ENCODE measurements at regions not wholly inside any gene's neighbourhood (a gene's known extent, or its start where the extent isn't known, plus 50 kb on each side); places are given as distances from the start of the nearest gene placed in this dataset.
"Not testable (repeated sequence)": the region's sequence is repeated elsewhere in the genome, so short reads cannot be mapped to it uniquely, and the experiment has no call there.

DNA sequence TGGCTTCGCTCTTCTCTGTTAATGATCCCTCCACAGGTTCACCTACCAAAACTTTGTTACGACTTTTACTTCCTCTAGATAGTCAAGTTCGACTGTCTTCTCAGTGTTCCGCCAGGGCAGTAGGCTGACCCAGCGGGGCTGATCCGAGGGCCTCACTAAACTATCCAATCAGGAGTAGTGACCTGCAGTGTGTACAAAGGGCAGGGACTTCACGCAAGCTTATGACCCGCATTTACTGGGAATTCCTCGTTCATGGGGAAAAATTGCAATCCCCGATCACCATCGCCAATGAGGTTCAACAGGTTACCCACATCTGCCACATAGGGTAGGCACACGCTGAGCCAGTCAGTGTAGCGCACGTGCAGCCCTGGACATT, 771.4 kb upstream of the DEFB115 start:
- Histone ChIP-seq H4K20me1 (ENCODE audit: insufficient read depth, low read length) (no peaks in the 10 kb centered on the region), H3K36me3 (ENCODE audit: insufficient read depth, low read length) (no peaks in the 10 kb centered on the region), H3K27me3 (ENCODE audit: insufficient read depth, low read length, poor library complexity) (no peaks in the 10 kb centered on the region), H3K4me3 (ENCODE audit: low read depth in 1 of 2, low read length in 2 of 2) (no peak overlapping the region), H3K27ac (ENCODE audit: low read length) (no peak overlapping the region), H2AFZ (ENCODE audit: low read depth, low read length) (no peak overlapping the region), H3K79me2 (ENCODE audit: insufficient read depth, low read length) (no peaks in the 10 kb centered on the region), H3K4me2 (ENCODE audit: insufficient read depth, low read length) (no peak overlapping the region), H3K4me1 (ENCODE audit: insufficient read depth, low read length) (no peaks in the 10 kb centered on the region), H3K9me3 (ENCODE audit: insufficient read depth, low read length, severe bottlenecking) (peaks cover 42% of the 10 kb centered on the region), H3K9ac (ENCODE audit: low read depth, low read length) (no peak overlapping the region)
- ATAC-seq (ENCODE audit: insufficient read depth, low read depth) (no peak), DNase-seq (no peak)
- TF ChIP-seq, protein P1, sequence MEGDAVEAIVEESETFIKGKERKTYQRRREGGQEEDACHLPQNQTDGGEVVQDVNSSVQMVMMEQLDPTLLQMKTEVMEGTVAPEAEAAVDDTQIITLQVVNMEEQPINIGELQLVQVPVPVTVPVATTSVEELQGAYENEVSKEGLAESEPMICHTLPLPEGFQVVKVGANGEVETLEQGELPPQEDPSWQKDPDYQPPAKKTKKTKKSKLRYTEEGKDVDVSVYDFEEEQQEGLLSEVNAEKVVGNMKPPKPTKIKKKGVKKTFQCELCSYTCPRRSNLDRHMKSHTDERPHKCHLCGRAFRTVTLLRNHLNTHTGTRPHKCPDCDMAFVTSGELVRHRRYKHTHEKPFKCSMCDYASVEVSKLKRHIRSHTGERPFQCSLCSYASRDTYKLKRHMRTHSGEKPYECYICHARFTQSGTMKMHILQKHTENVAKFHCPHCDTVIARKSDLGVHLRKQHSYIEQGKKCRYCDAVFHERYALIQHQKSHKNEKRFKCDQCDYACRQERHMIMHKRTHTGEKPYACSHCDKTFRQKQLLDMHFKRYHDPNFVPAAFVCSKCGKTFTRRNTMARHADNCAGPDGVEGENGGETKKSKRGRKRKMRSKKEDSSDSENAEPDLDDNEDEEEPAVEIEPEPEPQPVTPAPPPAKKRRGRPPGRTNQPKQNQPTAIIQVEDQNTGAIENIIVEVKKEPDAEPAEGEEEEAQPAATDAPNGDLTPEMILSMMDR (IDR thresholded peaks at IDR 0.05; ENCODE audit: borderline replicate concordance, extremely low read depth, low read length, poor library complexity, severe bottlenecking), result no peak
- no peak for TF ChIP-seq EZH2 (IDR thresholded peaks at IDR 0.05; ENCODE audit: borderline replicate concordance, low read depth, low read length, severe bottlenecking)

DNA sequence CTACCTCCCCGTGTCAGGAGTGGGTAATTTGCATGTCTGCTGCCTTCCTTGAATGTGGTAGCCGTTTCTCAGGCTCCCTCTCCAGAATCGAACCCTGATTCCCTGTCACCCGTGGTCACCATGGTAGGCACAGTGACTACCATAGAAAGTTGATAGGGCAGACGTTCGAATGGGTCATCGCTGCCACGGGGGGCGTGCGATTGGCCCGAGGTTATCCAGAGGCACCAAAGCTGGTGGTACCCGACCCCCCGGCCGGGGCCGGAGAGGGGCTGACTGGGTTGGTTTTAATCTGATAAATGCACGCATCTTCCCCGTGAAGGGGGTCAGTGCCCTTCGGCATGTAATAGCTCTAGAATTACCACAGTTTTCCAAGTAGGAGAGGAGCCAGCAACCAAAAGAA, 770.0 kb upstream of the DEFB115 start:
- not testable (repeated sequence) for H3K79me2 ChIP-seq (ENCODE audit: insufficient read depth, low read length); H3K9ac ChIP-seq (ENCODE audit: low read depth, low read length); ATAC-seq (ENCODE audit: insufficient read depth, low read depth); H3K27ac ChIP-seq (ENCODE audit: low read length); H3K4me3 ChIP-seq (ENCODE audit: low read depth in 1 of 2, low read length in 2 of 2); H3K4me1 ChIP-seq (ENCODE audit: insufficient read depth, low read length); H3K36me3 ChIP-seq (ENCODE audit: insufficient read depth, low read length); H3K4me2 ChIP-seq (ENCODE audit: insufficient read depth, low read length); DNase-seq; H3K27me3 ChIP-seq (ENCODE audit: insufficient read depth, low read length, poor library complexity); H2AFZ ChIP-seq (ENCODE audit: low read depth, low read length); H4K20me1 ChIP-seq (ENCODE audit: insufficient read depth, low read length)
- peaks cover 42% of the 10 kb centered on the region for H3K9me3 ChIP-seq (ENCODE audit: insufficient read depth, low read length, severe bottlenecking)

DNA sequence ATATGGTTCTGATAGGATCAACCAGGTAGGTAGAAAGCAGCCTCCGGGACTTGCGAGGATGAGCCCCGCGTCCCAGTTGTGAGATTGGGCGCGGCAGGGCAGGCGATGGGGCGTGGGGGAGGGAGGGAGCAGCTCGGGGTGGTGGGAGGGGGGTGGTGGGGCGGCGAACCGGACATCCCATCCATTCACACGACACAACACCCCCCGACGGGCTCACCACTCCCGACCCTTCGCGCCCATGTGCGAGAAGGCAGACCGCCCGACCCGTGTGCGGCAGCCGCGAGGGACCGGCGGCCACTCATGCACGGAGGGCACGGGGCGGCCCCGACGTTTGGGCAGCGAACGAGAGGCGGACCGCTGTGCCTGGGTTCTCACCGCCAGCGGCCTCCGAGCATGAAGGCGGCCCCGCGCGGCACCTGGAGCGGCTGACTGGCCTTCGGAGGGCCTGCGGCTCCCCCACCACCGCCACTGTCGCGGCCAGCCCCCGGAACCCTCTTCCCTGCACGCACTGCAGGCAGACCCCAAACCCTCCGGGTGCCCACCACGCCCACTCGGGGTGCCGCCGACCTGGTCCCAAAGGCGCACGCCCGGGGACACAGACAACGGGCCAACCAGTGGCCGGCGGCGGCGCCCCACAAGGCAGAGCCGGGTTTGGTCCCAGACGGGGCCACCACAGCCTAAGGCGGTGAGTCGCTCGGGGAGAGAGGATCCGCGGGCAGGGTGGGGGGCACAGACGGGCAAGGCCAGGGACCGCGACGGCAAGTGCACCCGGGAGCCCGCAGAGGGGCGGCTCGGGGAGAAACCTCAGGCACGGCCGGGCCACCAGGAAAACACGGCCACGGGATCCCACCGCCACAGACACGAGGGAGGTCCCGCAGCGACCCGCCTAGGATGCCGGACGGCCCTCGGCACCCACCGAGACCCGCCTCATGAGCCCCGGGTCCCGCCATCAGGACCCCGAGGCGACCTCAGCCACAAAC, 769.2 kb upstream of the DEFB115 start:
- Histone ChIP-seq H3K4me1 (ENCODE audit: insufficient read depth, low read length) (no peaks in the 10 kb centered on the region), H3K36me3 (ENCODE audit: insufficient read depth, low read length) (no peaks in the 10 kb centered on the region), H3K4me2 (ENCODE audit: insufficient read depth, low read length) (no peak overlapping the region), H3K4me3 (ENCODE audit: low read depth in 1 of 2, low read length in 2 of 2) (no peak overlapping the region), H3K9me3 (ENCODE audit: insufficient read depth, low read length, severe bottlenecking) (peaks cover 42% of the 10 kb centered on the region), H3K79me2 (ENCODE audit: insufficient read depth, low read length) (no peaks in the 10 kb centered on the region), H3K27ac (ENCODE audit: low read length) (no peak overlapping the region), H2AFZ (ENCODE audit: low read depth, low read length) (no peak overlapping the region), H4K20me1 (ENCODE audit: insufficient read depth, low read length) (no peaks in the 10 kb centered on the region), H3K9ac (ENCODE audit: low read depth, low read length) (no peak overlapping the region), H3K27me3 (ENCODE audit: insufficient read depth, low read length, poor library complexity) (no peaks in the 10 kb centered on the region)
- ATAC-seq (ENCODE audit: insufficient read depth, low read depth), result no peak
- TF ChIP-seq, protein P1 (IDR thresholded peaks at IDR 0.05; ENCODE audit: borderline replicate concordance, extremely low read depth, low read length, poor library complexity, severe bottlenecking), result no peak
- no peak for TF ChIP-seq EZH2 (IDR thresholded peaks at IDR 0.05; ENCODE audit: borderline replicate concordance, low read depth, low read length, severe bottlenecking)
- no peak for DNase-seq

DNA sequence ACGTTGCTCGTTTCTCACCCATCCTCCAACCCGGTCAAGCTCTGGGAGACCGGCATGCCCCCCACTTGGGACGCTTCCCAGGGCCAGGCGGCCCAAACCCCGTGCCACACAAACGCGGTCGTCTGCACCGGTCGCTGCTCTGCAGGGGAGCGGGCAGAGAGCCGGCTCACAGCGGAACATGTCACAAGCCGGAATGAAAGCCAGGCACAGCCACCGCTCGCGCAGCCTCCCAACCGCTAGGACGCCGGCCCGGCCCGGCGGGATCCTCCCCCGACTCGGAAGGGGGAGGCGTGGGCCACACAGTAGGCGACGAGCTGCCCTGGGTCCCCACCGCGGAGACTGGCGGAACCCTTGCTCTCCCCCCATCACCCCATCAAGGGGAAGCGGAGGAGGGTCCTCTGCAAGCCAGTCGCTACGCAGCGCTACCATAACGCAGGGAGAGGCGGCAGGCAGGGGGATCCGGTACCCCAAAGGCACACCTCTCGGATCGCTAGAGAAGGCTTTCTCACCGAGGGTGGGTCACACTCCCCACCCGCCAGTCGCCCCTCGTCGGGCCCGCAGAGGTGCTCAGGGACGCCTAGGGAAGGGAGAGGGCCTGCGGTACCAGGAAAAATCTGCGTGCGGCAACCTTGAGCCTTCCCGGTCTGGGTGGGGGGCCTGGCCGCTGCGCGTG, 768.4 kb upstream of the DEFB115 start:
- no peaks in the 10 kb centered on the region for H3K79me2 ChIP-seq (ENCODE audit: insufficient read depth, low read length)
- H3K9me3 ChIP-seq (ENCODE audit: insufficient read depth, low read length, severe bottlenecking), result peaks cover 42% of the 10 kb centered on the region
- no peak for TF ChIP-seq EZH2 (IDR thresholded peaks at IDR 0.05; ENCODE audit: borderline replicate concordance, low read depth, low read length, severe bottlenecking)
- TF ChIP-seq, protein P1 (IDR thresholded peaks at IDR 0.05; ENCODE audit: borderline replicate concordance, extremely low read depth, low read length, poor library complexity, severe bottlenecking), result no peak
- no peak overlapping the region for H3K4me3 ChIP-seq (ENCODE audit: low read depth in 1 of 2, low read length in 2 of 2)
- H3K36me3 ChIP-seq (ENCODE audit: insufficient read depth, low read length), result no peaks in the 10 kb centered on the region
- no peak overlapping the region for H3K27ac ChIP-seq (ENCODE audit: low read length)
- ATAC-seq (ENCODE audit: insufficient read depth, low read depth) (no peak), DNase-seq (no peak)
- H3K4me1 ChIP-seq (ENCODE audit: insufficient read depth, low read length), result no peaks in the 10 kb centered on the region
- no peaks in the 10 kb centered on the region for H3K27me3 ChIP-seq (ENCODE audit: insufficient read depth, low read length, poor library complexity)
- H4K20me1 ChIP-seq (ENCODE audit: insufficient read depth, low read length), result no peaks in the 10 kb centered on the region
- H2AFZ ChIP-seq (ENCODE audit: low read depth, low read length), result no peak overlapping the region
- no peak overlapping the region for H3K4me2 ChIP-seq (ENCODE audit: insufficient read depth, low read length)
- no peak overlapping the region for H3K9ac ChIP-seq (ENCODE audit: low read depth, low read length)

Data from DND-41 (cell line).